SKM-1 treated with dmso at 0.1 percent for 144 hours (cell line): ENCODE measurements at regions not wholly inside any gene's neighbourhood (a gene's known extent, or its start where the extent isn't known, plus 50 kb on each side); places are given as distances from the start of the nearest gene placed in this dataset.

Source experiments
- DNase-seq: peaks from one replicate; lab custom pipeline; 2025; ENCODE audit not compliant: unreplicated experiment; lab: John Stamatoyannopoulos, UW

DNA sequence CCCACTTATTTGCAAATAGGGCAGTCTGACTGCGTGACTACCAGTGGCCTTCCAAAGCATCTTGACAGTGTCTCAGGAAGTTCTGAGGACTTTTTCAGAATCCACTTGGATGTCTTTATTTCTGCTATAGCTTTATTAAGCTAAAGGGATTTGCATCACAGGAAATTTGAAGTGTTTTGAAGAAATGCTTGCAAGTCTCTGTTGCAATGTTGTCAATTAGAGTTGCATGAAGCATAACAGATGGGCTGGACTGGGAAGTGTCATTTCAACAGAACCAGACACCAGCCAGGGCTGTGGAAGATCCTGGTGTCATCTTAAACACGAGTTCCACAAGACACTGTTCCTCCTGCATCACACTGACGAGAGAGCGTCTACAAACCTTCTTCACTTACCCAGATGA lies 224.5 kb downstream of the EN1 start:
- DNase-seq, result no peak

DNA sequence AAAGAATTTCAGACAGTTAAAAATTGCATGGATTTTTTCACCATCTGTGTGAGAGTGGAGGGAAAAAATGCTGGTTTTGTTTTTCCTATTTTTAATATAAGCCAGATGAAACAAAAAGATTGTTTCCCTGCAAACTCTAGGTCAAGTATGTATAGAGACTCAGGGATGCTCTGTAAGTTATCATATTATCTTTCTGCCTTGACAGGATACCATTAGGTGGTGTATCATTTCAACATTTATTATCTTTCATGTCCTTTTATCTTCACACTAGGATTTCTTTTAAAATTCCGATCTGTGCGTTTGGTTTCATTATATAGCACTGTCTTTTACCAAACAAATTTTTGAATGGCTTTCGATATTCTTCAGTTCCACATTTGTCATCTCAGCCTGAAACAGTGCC lies 225.3 kb downstream of the EN1 start:
- DNase-seq, result no peak

DNA sequence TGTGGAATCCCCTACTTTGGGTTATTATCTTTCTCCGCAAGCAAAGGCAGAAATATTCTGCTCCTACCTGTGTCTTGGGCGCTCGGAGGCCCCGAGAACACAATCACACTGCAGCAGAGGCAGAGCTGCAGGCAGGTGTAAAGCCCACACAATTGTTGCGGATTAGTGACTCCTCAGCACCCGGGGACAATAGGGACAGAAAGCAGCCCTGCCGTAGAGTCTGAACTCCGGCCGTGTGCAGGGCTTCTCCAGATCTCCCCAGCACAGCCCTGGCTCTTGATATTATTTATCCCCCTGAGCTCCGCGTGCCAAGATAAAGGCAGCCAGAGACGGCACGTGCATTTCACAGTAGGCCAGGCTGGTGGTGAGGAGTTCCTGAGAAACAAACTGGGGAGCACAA lies 229.2 kb downstream of the EN1 start:
- DNase-seq, result no peak

DNA sequence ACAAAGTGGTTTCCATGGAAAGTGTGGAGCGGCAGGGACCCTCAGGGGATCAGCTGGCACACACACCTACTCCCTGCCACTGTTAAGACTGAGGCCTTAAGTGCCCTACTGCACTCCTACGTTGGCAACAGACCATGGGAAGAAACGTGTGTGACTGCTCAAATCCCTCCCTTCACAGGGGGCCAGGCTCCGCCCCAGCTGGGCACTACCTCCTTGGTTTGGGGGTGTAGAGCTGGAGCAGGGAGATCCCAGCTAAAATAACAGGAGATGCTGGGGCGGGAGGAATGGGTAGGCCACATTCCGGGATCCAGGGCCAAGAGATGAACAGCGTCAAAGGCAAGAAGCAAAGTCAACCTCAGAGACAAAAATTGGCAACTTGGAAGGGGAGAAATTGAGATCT lies 231.0 kb downstream of the EN1 start:
- DNase-seq, result no peak

DNA sequence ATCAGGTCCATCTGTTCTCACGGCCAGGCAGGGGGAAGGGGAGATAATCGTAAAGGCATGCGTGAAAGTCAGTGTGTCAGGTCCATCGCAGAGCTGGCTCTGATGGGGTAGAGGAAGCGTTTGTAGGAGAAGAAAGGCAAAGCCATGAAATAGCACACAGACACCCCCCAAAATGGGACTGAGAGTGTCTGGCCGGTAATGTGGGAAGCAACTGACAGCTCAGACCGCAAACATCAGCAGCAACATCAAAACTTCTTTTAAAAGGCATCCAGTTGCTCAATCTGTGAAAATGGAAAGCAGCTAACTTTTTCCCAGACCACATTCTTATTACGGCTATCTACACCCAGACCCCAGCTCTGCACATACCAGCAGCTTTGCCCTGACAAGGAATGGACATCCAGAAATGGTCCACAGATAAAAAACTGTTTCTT lies 232.6 kb downstream of the EN1 start:
- peak; percentile 58 for DNase-seq

DNA sequence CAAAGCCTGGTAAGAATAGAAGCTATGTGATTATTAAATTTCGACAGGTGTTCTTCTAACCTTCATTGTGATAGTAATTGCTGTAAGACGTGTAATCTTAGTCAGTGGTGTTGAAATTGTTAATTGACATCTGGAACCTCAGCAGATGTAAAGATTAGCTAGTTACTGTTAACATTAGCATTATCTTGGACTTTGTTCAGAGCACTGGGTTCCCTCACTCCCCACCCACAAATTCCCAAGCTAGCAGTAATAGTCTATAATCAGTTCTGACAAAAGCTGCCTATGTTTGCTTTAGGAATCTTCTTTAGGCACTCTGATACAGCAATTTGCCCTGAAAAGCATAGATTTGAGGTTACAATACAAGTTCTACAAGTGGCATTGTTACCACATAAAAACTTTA lies 233.7 kb downstream of the EN1 start:
- no peak for DNase-seq

DNA sequence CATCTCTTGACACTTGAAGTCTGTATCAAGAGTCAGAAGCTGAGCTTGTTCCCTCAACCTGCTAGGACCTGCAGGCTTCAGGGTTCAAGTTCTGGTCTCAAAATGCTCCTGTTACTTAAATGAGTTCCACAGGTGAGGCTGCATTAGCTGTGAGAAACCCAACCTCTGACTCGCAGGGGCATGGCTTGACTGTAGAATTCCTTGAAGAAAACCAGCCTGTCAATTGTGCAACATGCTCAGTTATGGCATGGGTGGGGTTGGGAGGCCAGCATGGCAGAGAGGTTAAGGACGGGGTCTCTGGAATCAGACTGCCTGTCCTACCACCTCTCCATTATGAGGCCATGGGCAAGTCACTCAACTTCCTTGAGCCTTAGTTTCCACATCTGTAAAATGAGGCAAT lies 235.8 kb downstream of the EN1 start:
- DNase-seq, result no peak

DNA sequence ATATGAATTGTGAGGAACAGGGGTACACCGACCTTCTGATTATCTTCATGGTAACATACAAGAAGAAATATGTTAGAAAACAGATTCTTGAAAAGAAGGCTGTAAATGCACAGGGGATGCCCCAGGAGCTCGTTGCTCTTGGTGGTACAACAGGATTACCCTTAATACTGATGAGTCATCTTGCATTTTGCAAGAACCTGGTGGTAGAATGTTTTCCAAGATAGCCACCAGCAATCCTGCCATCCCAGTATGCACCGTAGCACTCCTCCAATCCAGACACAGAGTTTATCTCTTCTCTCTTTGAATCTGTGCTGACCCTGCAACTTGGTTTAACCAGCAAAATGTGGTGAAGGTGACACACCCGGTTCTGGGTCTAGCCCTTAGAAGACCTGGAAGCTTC lies 238.3 kb downstream of the EN1 start:
- no peak for DNase-seq

DNA sequence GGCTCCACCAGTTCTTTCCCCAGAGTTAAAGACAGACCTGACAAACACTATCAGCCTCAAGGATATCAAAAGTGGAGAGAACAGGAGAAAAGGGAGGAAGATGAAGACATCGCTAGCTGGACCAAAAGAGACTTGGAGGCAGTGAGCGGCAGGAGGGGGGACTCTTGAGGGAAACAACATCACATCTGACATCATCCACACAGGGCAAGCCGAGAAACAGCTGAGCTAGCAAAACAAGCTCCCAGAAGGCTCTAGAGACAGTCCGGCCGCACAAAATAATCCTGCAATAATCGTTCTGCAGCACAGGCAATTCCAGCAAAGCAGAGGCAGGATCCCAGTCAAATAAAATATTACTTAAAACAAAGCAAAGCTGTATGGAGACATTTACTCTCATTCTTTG lies 239.8 kb downstream of the EN1 start:
- DNase-seq, result no peak

DNA sequence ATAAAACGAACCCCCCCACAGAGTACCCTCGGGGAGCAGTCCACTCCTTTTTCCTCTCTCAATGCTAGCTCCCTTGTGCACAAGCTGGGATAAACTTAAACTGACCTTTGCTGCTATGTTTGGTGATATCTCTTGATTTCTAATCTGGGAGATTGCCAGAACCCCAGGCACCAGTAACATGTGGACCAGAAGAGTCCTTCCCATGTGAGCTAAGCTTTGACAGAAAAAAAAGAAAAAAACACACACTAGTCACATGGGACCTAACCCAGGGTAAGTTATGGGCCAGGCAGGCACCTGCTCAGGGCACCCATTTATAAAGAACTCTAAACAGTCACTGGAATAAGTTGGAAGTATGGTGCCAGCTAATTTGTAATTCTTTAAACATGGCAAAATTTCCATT lies 242.6 kb downstream of the EN1 start:
- DNase-seq, result no peak

DNA sequence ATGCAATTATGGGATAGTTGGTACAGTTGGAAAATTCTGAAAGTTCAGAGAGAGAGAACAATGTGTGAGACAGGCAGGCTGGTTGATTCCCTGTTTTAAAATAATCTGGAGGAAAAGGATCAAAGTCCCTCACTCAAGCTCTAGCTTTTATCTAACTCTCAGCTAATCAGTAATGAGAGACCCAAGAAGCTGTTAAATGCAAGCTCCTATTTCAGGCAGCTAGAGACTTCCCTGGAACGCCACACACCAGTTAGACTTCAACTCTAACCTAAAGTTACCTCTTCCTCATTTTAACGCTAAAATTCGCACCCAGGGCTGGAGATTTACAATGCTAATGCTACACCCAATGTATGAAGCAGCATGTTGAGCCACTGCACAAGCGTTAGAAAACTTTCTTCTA lies 243.1 kb downstream of the EN1 start:
- no peak for DNase-seq

DNA sequence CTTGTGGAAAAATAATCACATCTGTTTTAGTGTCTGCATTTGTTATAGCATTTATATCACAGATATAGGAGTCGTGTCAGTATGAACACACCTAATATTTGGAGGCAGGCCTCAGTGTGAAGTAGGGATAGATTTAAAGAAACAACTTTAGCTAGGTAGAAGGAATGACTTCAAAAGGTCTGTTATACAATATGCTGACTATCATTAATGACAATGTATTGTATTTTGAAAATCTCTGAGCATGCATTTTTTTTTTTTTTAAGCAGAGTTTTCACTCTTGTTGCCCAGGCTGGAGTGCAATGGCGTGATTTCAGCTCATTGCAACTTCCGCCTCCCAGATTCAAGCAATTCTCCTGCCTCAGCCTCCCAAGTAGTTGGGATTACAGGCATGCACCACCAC lies 248.3 kb downstream of the EN1 start:
- DNase-seq, result no peak

DNA sequence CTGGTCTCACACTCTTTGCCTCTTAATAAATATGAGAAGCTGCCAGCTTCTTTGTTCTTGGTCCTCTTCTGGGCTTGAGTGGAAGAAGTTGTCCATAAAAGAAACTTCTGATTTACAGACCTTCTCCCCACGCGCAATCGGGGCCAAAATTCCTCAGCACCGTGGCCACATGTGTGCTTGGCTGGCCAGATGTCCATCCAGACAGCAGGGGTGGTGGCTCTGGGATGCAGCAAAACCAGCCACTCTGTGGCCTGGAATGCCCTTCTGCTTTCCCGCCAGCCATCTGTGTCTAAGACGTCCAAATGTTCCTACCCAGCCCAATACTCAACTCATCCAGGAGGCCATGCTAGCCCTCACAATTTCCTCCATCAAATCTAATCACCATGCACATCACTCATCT lies 250.8 kb downstream of the EN1 start:
- no peak for DNase-seq

DNA sequence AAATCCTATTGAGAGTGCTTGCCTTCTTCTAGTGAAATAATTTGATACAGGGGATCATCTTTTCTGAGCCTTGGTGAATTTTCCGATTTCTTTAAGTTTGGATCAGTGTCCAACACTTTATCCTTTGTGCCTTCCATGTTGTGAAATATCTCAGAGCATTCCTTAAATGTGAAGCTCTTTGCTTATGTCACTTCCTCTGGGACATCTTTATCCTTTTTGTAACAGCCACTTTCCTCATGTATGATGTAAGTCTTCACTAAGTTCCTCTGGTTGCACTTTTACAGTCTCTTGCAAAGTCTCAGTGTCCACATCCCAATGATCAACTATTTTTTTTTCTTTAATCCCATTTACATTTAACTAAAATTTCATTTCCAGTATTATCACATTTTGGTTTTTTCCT lies 254.2 kb downstream of the EN1 start:
- DNase-seq, result peak; percentile 69

DNA sequence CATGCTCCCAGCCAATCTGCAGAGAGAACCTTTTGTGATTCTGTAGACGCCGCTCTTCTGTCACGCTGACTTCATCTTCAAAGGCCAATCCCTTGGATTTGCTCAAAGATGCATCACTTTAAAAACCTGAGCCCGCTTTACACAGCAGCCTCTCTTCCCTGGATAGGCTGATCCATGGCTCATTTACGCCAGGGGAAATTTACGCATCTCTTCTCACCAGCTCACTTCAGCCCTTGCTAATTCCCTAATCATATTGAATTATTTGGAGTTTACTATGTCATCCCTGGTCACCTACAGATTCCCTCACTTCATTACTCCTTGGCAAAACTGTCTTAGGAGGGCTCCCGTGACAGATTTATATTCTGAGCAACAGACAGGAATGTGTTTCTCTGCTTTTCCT lies 256.2 kb downstream of the EN1 start:
- DNase-seq, result no peak

DNA sequence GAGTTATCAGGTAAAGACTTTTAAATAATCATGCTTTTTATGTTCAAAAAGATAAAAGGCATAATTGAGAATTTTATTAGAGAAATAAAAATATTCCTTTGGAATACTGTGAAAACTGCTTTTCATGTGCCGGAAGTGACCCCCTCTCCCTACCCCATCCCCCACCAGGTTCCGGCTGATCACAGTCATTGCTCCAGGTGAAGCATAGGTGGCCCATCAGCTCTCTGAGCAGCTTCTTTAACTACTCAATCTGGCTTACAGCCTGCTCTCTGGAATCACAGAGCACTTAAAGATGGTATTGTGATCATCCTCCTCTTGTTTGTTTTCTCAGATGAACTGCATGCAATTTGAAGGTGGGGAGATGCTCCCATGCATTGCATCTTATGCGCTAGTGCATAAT lies 257.7 kb downstream of the EN1 start:
- DNase-seq, result no peak

DNA sequence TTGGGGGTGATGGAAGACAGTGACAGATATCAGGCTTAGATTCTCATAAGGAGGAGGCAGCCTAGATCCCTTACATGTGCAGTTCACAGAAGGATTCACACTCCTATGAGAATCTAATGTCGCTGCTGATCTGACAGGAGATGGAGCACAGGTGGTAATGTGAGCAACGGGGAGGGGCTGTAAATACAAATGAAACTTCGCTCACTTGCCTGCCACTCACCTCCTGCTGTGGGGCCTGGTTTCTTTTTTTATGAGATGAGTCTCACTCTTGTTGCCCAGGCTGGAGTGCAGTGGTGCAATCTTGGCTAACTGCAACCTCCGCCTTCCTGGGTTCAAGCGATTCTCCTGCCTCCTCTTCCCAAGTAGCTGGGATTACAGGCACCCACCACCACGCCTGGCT lies 258.6 kb downstream of the EN1 start:
- no peak for DNase-seq

DNA sequence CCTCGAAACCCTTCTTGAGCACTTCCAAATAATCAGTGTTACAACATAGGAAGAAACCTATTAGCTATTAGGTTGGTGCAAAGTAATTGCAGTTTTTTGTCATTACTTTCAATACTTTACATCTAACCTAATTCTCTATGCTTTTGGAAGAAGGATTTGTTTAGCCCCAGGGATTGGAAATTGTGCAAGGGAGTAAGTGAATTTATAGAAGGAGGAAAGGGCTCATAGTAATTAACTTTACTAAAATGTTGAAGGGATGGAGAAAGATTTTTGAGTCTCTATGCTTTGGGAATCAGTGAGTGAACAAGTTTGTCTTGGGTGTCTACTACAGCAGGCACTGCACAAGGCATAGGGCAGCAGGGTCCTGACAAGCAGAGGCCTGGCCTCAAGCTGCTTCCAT lies 261.1 kb downstream of the EN1 start:
- DNase-seq, result no peak

DNA sequence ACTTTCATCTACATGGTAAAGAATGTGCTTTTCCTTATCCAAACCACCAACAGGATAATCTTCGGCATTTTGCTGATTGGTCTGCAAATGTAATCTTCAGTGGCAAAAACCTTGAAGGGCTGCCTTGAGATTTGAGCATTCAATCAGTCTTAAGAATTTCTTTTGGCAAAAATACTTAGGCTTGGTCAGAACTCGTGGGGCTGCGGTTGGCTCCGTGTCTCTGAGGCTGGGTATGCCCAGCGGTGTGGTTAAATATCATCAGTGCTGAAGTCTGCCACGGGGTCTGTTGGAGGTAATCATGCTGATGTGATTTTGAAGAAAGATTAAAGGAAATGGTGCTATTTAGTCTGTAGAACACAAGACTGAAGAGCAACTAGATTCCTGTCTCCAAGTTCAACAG lies 262.6 kb downstream of the EN1 start:
- no peak for DNase-seq

DNA sequence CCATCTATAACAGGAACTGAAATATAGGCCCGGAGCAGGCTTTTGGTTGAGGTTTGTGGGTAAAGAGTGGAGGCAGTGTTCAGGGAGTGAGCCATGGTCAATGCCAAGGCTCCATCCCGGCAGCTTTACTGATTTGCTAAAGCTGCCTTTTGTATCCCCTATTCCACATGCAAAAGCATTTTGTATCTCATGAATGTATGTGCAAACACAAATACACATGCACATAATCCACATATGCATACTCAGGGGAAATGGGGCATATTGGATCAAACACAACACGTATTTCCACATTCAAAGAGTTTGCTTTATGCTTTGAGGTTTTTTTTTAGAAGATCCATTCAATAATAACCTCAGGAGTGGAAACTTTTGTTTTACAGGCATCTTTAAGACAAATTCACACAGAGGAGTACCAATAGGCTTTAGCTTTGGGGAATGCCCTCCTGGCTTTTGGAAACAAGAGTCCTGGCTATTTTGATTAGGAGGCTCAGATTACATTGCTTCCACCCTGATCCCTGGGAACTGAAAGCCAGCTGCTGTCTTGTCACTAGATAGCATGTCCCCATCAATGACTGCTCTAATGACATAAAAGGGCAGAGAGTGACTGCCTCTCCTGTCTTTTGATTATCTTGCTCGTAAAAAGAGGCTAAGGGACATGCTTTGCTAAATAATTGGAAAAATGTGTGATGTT lies 263.2 kb downstream of the EN1 start:
- DNase-seq, result no peak

DNA sequence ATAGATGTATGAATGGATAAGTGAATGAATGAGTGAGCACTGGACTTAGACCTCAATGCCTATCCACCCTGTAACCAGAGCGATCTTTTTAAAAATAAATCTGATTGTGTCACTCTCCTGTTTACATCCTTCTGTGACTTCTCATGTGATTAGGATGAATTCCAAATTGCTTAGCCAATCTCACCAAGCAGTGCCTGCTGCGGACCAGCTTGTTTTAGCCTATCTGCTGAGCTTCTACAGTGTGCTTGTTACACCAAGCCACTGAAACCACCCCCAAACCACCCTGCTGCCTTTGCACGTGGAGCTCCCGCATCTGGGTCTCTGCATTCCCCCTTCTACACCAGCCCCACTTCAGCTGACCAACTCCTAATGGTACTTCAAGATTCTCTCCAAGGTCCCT lies 265.4 kb downstream of the EN1 start:
- DNase-seq, result no peak

DNA sequence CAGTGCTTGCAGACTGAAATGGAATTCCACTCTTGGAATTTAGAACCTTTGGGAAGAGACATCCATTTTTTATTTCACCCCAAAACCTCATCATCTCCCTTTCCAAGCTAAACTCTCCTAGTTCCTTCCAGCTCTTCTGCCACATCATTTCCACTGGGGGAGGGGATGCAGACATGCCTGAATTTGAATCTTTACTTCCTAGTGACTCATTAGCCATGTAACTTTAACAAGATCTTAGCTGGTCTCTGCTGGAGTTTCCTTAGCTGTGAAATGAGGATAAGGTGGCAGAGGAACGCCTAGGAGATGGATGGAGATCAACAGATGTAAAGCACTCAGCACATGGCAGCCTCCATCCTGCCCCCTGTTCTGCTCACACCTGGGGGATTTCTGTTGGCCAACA lies 266.8 kb downstream of the EN1 start:
- DNase-seq, result no peak

DNA sequence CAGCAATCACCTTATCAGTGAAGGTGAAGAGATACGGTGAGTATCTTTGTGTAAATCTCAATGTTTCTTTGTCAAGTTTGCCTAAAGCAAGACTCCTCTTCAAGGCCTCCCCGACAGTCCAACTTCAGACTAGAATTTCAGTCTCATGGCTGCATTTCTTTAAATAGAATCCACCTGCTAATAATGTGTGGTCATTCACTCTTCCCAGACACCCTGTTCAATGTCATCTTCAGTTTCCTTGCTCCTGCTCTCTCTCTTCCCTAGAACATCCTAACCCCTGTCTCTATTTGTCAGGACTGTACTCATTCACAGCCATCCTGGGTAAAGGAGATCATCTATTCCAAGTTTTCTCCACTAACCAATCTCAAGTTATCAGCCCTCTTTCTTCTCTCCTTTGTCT lies 267.3 kb downstream of the EN1 start:
- DNase-seq, result no peak

DNA sequence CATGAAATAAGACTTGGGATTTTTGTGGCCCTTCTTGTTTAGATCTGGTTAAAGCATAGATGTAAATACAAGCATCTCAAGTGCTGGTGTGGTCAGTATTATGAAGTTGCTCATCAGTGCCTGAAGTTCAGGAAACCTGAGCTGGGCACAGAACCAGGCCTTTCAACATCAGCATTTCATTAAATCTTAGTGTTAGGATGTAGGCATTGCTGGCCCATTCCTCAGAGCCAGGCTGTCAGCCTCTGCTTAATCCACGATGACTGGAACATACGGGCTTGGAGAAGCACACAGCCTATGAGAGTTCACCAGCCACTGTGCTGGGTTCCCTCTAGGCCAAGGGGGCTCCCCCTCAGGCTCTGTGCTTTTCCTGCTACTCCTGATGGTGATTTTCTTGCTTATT lies 270.2 kb downstream of the EN1 start:
- no peak for DNase-seq
